A673 (cell line): ENCODE measurements at regions not wholly inside any gene's neighbourhood (a gene's known extent, or its start where the extent isn't known, plus 50 kb on each side); places are given as distances from the start of the nearest gene placed in this dataset.

Experiments
- BruUV-seq: library from RNA; stranded (reverse); fragments of 400-500 nt; replicated peaks from 2 replicates; lab custom pipeline; 2021; lab: Mats Ljungman, UMichigan
- CTCF ChIA-PET: fragments of 300-600 bp; sonication (Branson Sonifier 250); formaldehyde crosslinking; loops from one replicate; lab custom pipeline; 2022; ENCODE audit warnings: antibody characterized with exemption; lab: Charles Lee
- POLR2A ChIA-PET: fragments of 300-600 bp; sonication (Branson Sonifier 250); formaldehyde crosslinking; loops from one replicate; lab custom pipeline; 2022; ENCODE audit warnings: antibody characterized with exemption; ENCODE audit not compliant: low non-redundant PET; lab: Charles Lee
- DNase-seq: peaks from one replicate; pipeline ENCODE4 v3.0.0-alpha.2; 2015; ENCODE audit warnings: low spot score
- H3K27ac ChIP-seq: fragments of 200-600 bp; sonication (generic); 2 replicates; pipeline ENCODE4 v1.5.1; 2016; ENCODE audit warnings: mixed run types, low read depth, mild to moderate bottlenecking, mixed read lengths, antibody characterized with exemption, low read length; ENCODE audit not compliant: poor library complexity, severe bottlenecking
- H3K27me3 ChIP-seq: fragments of 200-600 bp; sonication (generic); replicated peaks from 2 replicates; pipeline ENCODE4 v1.6.1; 2017; ENCODE audit warnings: mixed run types, low read depth, mild to moderate bottlenecking, mixed read lengths, antibody characterized with exemption, low read length; ENCODE audit not compliant: insufficient read depth, poor library complexity
- H3K36me3 ChIP-seq: fragments of 200-600 bp; sonication (generic); 2 replicates; pipeline ENCODE4 v1.6.1; 2016; ENCODE audit warnings: mixed run types, mild to moderate bottlenecking, mixed read lengths, antibody characterized with exemption, low read length; ENCODE audit not compliant: insufficient read depth, poor library complexity, severe bottlenecking
- H3K4me1 ChIP-seq: fragments of 200-600 bp; sonication (generic); 2 replicates; pipeline ENCODE4 v1.6.1; 2017; ENCODE audit warnings: mixed run types, mild to moderate bottlenecking, mixed read lengths, antibody characterized with exemption, low read length; ENCODE audit not compliant: insufficient read depth, poor library complexity, severe bottlenecking
- H3K4me3 ChIP-seq: fragments of 200-600 bp; sonication (generic); 2 replicates; pipeline ENCODE4 v1.5.1; 2016; ENCODE audit warnings: low read depth, mixed run types, mild to moderate bottlenecking, mixed read lengths, low read length; ENCODE audit not compliant: poor library complexity, severe bottlenecking
- H3K9me3 ChIP-seq: fragments of 200-600 bp; sonication (generic); 2 replicates; pipeline ENCODE4 v1.6.1; 2016; ENCODE audit warnings: mixed run types, low read depth, mild to moderate bottlenecking, mixed read lengths, antibody characterized with exemption, low read length; ENCODE audit not compliant: poor library complexity, severe bottlenecking
- CTCF ChIP-seq: fragments of 300-800, 200-600 bp; sonication (generic); conservative IDR thresholded peaks from 2 replicates; pipeline ENCODE4 v1.5.1; 2017; ENCODE audit warnings: low read depth, mild to moderate bottlenecking, antibody characterized with exemption, low read length, moderate library complexity, mixed read lengths
- EZH2 ChIP-seq: fragments of 200-600 bp; sonication (generic); IDR thresholded peaks from 2 replicates; pipeline ENCODE4 v1.6.1; 2017; ENCODE audit warnings: borderline replicate concordance, low read depth, mild to moderate bottlenecking, mixed read lengths, antibody characterized with exemption, low read length; ENCODE audit not compliant: poor library complexity, severe bottlenecking
- intact Hi-C: fragments of 100-400 bp; cut with micrococcal nuclease; formaldehyde crosslinking; loops from one replicate; pipeline ENCODE4 v1.10.0; 2022; ENCODE audit not compliant: unreplicated experiment

- CTCF ChIA-PET = no interaction called here
- Histone ChIP-seq H3K36me3 (no peaks in the 10 kb centered on the region), H3K9me3 (no peaks in the 10 kb centered on the region), H3K4me3 (no peak overlapping the region), H3K27me3 (no peaks in the 10 kb centered on the region), H3K4me1 (no peaks in the 10 kb centered on the region), H3K27ac (no peak overlapping the region)
- TF ChIP-seq CTCF (no peak), EZH2 (no peak)
- POLR2A ChIA-PET = no interaction called here
- no TSS peak for BruUV-seq
- no peak for DNase-seq
- intact Hi-C loops = no loop called here
These were observed 52.7 kb upstream of the HIF1A start for GRCh38 chr14:61642614-61642982.

- CTCF ChIA-PET = no interaction called here
- Histone ChIP-seq H3K9me3 (no peaks in the 10 kb centered on the region), H3K36me3 (no peaks in the 10 kb centered on the region), H3K27me3 (no peaks in the 10 kb centered on the region), H3K4me3 (no peak overlapping the region), H3K4me1 (no peaks in the 10 kb centered on the region), H3K27ac (no peak overlapping the region)
- no TSS peak for BruUV-seq
- POLR2A ChIA-PET = no interaction called here
- DNase-seq = no peak
- intact Hi-C loops = no loop called here
- no peak for TF ChIP-seq CTCF
- no peak for TF ChIP-seq EZH2
These were observed 51.8 kb upstream of the HIF1A start for GRCh38 chr14:61643555-61643954.

GRCh38 chr14:61644175-61644574, 51.1 kb upstream of the HIF1A start:
- no peak overlapping the region for H3K27ac ChIP-seq
- H3K4me1 ChIP-seq = no peaks in the 10 kb centered on the region
- H3K9me3 ChIP-seq = no peaks in the 10 kb centered on the region
- BruUV-seq = no TSS peak
- ChIA-PET POLR2A (no interaction called here), CTCF (no interaction called here)
- no peak for DNase-seq
- intact Hi-C loops = no loop called here
- H3K4me3 ChIP-seq = no peak overlapping the region
- no peak for TF ChIP-seq CTCF
- TF ChIP-seq EZH2 = no peak
- no peaks in the 10 kb centered on the region for H3K27me3 ChIP-seq
- no peaks in the 10 kb centered on the region for H3K36me3 ChIP-seq
